ENCODE measurements at regions not wholly inside any gene's neighbourhood (a gene's known extent, or its start where the extent isn't known, plus 50 kb on each side); places are given as distances from the start of the nearest gene placed in this dataset.

- no peak for DNase-seq (ENCODE audit: low read depth in 2 of 2)
Measured at GRCh38 chr14:87111741-87112140, 881.2 kb downstream of the GALC start.

GRCh38 chr14:87111126-87111525 is 881.9 kb downstream of the GALC start:
- no peak for DNase-seq (ENCODE audit: low read depth in 2 of 2)

- no peak for DNase-seq (ENCODE audit: low read depth in 2 of 2)
Measured at GRCh38 chr14:87109271-87109670, 883.7 kb downstream of the GALC start.

- no peak for DNase-seq (ENCODE audit: low read depth in 2 of 2)
Measured at GRCh38 chr14:87108726-87109125, 884.3 kb downstream of the GALC start.

- no peak for DNase-seq (ENCODE audit: low read depth in 2 of 2)
Measured at GRCh38 chr14:87102811-87103378, 890.1 kb downstream of the GALC start.

GRCh38 chr14:87097015-87097414 is 896.0 kb downstream of the GALC start:
- no peak for DNase-seq (ENCODE audit: low read depth in 2 of 2)

- no peak for DNase-seq (ENCODE audit: low read depth in 2 of 2)
Measured at GRCh38 chr14:87094913-87095312, 898.1 kb downstream of the GALC start.

- DNase-seq (ENCODE audit: low read depth in 2 of 2): no peak
Measured at GRCh38 chr14:87088588-87088987, 904.4 kb downstream of the GALC start.

- no peak for DNase-seq (ENCODE audit: low read depth in 2 of 2)
Measured at GRCh38 chr14:87087881-87088280, 905.1 kb downstream of the GALC start.

- no peak for DNase-seq (ENCODE audit: low read depth in 2 of 2)
Measured at GRCh38 chr14:87084908-87085307, 908.1 kb downstream of the GALC start.

GRCh38 chr14:87082917-87083316 is 910.1 kb downstream of the GALC start:
- DNase-seq (ENCODE audit: low read depth in 2 of 2): no peak

GRCh38 chr14:87081004-87081403 is 912.0 kb downstream of the GALC start:
- DNase-seq (ENCODE audit: low read depth in 2 of 2): no peak

- no peak for DNase-seq (ENCODE audit: low read depth in 2 of 2)
Measured at GRCh38 chr14:87080146-87080545, 912.8 kb downstream of the GALC start.

GRCh38 chr14:87079416-87079815 is 913.6 kb downstream of the GALC start:
- DNase-seq (ENCODE audit: low read depth in 2 of 2): no peak

- DNase-seq (ENCODE audit: low read depth in 2 of 2): no peak
Measured at GRCh38 chr14:87076922-87077321, 916.1 kb downstream of the GALC start.

- no peak for DNase-seq (ENCODE audit: low read depth in 2 of 2)
Measured at GRCh38 chr14:87076146-87076545, 916.8 kb downstream of the GALC start.

GRCh38 chr14:87073880-87074570 is 919.0 kb downstream of the GALC start:
- no peak for DNase-seq (ENCODE audit: low read depth in 2 of 2)

- DNase-seq (ENCODE audit: low read depth in 2 of 2): no peak
Measured at GRCh38 chr14:87067591-87067990, 925.4 kb downstream of the GALC start.

GRCh38 chr14:87067061-87067460 is 925.9 kb downstream of the GALC start:
- DNase-seq (ENCODE audit: low read depth in 2 of 2): no peak

- DNase-seq (ENCODE audit: low read depth in 2 of 2): no peak
Measured at GRCh38 chr14:87066221-87066817, 926.7 kb downstream of the GALC start.

- DNase-seq (ENCODE audit: low read depth in 2 of 2): no peak
Measured at GRCh38 chr14:87065366-87065765, 927.6 kb downstream of the GALC start.

- DNase-seq (ENCODE audit: low read depth in 2 of 2): no peak
Measured at GRCh38 chr14:87063181-87063580, 929.8 kb downstream of the GALC start.

GRCh38 chr14:87060405-87060804 is 932.6 kb downstream of the GALC start:
- DNase-seq (ENCODE audit: low read depth in 2 of 2): no peak

All from stimulated activated CD8-positive, alpha-beta memory T cell treated with anti-CD3 and anti-CD28 coated beads, Interleukin-7, amount 100 ng/mL, for 1 hour (primary cell).